ENCODE measurements at regions not wholly inside any gene's neighbourhood (a gene's known extent, or its start where the extent isn't known, plus 50 kb on each side); places are given as distances from the start of the nearest gene placed in this dataset.
"Not testable (repeated sequence)": the region's sequence is repeated elsewhere in the genome, so short reads cannot be mapped to it uniquely, and the experiment has no call there.

DNA sequence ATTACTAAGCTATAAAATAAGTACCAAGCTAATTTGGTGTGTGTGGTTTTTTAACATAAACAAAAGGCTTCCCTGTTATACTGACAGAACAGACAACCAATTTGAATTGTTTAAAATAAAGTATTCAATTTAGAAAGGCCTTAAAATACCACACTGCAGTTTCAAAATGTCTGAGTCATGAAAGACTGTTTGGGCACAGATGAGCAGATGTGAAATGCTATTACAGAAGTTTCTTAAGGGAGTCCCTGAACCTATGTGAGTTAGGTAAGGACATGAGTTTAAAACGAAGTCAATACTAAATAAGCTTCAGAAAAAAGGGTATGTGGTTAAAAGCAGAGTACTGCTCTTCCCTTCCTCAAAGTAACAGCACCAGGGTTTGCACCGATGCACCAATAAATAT, 69.7 kb upstream of the SETMAR start:
- intact Hi-C loops (cut with DNase I), result no loop called here
- DNase-seq (no peak), ATAC-seq (ENCODE audit: poor library complexity) (no peak)

DNA sequence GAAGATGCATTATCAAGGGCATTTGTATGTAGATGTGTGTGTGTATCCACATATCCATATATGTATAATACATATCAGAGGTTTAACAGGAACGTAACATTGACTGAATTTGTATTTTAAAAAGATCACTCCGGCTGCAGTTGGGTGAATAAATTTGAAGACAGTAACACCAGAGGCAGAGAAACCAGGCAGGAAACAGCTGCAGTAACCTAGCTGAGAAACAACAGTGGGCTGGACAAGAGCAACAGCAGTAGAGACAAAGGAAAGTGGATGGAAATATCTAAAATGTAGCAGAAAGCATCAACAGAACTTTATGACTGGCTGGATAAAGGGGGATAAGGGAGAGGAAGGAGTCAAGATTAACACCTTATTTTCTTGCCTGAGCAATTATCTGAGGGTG, 68.3 kb upstream of the SETMAR start:
- DNase-seq (no peak), ATAC-seq (ENCODE audit: poor library complexity) (no peak)
- intact Hi-C loops (cut with DNase I), result no loop called here

DNA sequence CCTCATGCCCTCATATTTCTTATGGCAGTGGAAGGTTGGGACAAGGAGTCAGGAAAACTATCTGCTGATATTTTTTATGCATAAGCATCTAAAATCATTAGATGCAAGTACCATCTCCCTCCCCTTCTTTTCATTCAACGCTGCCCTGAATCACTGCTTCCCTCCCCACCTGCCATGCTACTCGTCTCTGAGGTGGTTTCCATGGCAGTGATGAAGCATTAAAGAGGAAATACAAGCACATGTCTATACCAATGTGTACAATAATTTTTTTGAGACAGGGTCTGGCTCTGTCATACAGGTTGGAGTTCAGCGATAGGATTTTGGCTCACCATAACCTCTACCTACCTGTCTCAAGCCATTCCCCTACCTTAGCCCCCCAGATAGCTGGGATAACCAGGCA, 67.5 kb upstream of the SETMAR start:
- ATAC-seq (ENCODE audit: poor library complexity) (no peak), DNase-seq (no peak)
- intact Hi-C loops (cut with DNase I), result no loop called here

DNA sequence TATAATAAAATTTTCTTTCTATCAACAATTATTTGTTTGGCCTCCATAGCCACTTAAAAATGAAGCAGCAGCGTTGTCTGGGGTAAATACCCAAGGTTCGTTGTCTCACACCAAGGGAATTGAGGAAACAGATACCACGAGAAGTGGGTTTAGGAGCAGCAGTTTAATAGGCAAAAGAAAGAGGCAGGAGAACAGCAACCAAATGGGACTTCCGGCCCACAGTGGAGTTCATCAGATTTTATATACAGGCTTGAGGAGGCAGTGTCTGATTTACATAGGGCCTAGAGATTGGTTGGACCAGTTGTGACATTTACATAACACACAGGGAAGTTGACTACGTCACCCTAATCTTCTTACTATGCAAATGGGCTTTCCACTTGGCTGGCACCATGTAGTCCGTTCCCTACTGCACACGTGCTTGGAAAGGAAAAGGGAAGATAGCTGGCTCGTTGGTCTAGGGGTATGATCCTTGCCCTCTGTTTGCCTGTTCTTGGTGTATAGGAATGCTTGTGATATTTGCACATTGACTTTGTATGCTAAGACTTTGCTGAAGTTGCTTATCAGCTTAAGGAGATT, 61.5 kb upstream of the SETMAR start:
- ATAC-seq (ENCODE audit: poor library complexity), result no peak
- no peak for DNase-seq
- intact Hi-C loops (cut with DNase I), result no loop called here

DNA sequence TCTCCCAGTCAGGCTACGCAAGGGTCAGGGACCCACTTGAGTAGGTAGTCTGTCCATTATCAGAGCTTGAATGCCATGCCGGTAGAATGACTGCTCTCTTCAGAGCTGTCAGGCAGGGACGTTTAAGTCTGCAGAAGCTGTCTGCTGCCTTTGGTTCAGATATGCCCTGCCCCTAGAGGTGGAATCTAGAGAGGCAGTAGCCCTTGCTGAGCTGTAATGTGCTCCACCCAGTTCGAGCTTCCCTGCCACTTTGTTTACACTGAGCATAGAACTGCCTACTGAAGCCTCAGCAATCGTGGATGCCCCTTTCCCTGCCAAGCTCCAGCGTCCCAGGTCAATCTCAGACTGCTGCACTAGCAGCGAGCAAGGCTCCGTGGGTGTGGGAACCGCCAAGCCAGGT, 57.5 kb upstream of the SETMAR start:
- no peak for ATAC-seq (ENCODE audit: poor library complexity)
- intact Hi-C loops (cut with DNase I), result no loop called here
- no peak for DNase-seq

DNA sequence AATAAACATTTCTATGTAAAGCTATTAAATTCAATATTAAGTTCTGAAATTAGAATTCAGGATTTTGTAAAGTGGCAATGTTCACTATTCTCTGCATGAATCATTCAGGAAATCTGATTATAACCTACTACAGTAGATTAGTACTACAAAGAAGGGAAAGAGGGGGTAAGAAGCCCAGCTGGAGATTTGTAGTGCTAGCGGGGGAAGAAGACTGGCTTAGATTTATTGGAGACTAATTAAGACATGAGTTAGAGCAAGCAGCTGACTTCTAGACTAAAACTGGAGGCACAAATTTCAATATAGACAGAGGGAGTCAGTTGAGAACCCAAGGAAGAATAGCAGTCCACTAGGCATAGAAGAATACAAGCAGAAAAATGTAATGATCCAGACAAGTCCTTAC, 55.8 kb upstream of the SETMAR start:
- no peak for ATAC-seq (ENCODE audit: poor library complexity)
- intact Hi-C loops (cut with DNase I), result no loop called here
- DNase-seq, result no peak

DNA sequence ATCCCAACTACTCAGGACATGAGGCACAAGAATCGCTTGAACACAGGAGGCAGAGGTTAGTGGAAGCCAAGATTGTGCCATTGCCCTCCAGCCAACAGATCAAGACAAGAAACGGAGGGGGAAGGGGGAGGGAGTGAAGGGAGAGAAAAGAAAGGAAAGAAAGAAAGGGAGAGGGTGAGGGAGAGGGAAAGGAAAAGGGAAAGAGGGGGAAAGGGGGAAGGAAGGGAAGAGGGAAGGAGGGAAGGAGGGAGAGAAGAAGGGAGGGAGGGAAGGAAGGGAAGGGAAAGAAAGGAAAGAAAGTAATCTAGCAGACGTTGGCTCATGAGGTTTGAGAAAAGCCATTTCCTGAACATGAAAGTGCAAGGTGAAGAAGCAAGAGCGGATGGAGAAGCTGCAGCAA, 53.1 kb upstream of the SETMAR start:
- DNase-seq (no peak), ATAC-seq (ENCODE audit: poor library complexity) (no peak)
- intact Hi-C loops (cut with DNase I), result no loop called here

DNA sequence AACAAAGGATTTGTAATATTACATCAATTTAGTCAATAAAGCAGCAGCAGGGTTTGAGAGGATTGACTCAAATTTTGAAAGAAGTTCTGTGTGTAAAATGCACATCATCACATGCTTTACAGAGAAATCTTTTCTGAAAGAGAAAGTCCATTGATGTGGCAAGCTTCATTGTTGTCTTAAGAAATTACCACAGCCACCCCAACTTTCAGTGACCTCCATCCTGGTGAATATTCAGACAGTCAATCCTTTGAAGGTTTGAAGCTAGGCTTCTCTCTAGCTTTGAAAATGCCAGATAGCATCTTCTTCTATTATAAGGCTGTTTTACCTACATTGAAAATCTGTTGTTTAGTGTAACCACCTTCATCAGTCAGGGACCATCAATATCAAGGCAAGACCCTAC, 51.8 kb upstream of the SETMAR start:
- intact Hi-C loops (cut with DNase I), result no loop called here

DNA sequence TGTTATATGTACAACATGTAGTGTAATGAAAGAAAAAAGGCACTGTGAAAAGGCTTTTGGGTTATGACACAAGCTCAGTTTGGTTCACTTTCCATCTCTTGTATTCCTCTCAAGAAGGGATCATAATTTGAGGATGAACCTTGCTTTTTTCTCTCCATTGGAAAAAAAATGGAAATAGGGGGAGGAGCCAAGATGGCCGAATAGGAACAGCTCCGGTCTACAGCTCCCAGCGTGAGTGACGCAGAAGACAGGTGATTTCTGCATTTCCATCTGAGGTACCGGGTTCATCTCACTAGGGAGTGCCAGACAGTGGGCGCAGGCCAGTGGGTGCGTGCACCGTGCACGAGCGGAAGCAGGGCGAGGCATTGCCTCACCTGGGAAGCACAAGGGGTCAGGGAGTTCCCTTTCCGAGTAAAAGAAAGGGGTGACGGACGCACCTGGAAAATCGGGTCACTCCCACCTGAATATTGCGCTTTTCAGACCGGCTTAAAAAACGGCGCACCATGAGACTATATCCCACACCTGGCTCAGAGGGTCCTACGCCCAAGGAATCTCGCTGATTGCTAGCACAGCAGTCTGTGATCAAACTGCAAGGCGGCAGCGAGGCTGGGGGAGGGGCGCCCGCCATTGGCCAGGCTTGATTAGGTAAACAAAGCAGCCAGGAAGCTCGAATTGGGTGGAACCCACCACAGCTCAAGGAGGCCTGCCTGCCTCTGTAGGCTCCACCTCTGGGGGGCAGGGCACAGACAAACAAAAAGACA, 49.9 kb upstream of the SETMAR start:
- ATAC-seq (ENCODE audit: poor library complexity); DNase-seq; intact Hi-C loops (cut with DNase I): not testable (repeated sequence)

More for the DNA sequence above, 51.8 kb upstream of the SETMAR start:
- DNase-seq, result no peak
- ATAC-seq (ENCODE audit: poor library complexity), result no peak
